HEK293 (cell line): ENCODE measurements at regions not wholly inside any gene's neighbourhood (a gene's known extent, or its start where the extent isn't known, plus 50 kb on each side); places are given as distances from the start of the nearest gene placed in this dataset.

Experiments used
- CTCF ChIA-PET: fragments of 350-600 bp; formaldehyde crosslinking; extraction: SDS; loops from one replicate; lab custom pipeline; 2021; ENCODE audit warnings: antibody characterized with exemption; lab: Yijun Ruan, JAX
- POLR2A ChIA-PET: fragments of 300-600 bp; formaldehyde crosslinking; extraction: SDS; loops from one replicate; lab custom pipeline; 2020; ENCODE audit warnings: antibody characterized with exemption, inconsistent platforms; lab: Yijun Ruan, JAX
- H3K27ac ChIP-seq: fragments of 200-500 bp; sonication (Bioruptor generic); 2 replicates; pipeline ENCODE4 v1.5.1; 2014; ENCODE audit warnings: low read depth, low read length, control low read depth, inconsistent platforms; ENCODE audit errors: extremely low read depth
- H3K36me3 ChIP-seq, 2 experiments: fragments of 200-500 bp in 1 of 2; sonication (Bioruptor generic) in 1 of 2; 1 replicate in 1 of 2; 2 replicates in 1 of 2; pipeline ENCODE4 v1.5.1; 2014 to 2017; ENCODE audit warnings: inconsistent platforms in 2 of 2, low read length in 2 of 2; ENCODE audit not compliant: control insufficient read depth in 2 of 2, insufficient read depth in 1 of 2
- H3K4me1 ChIP-seq: fragments of 200-500 bp; sonication (Bioruptor generic); 2 replicates; pipeline ENCODE4 v1.5.1; 2014; ENCODE audit warnings: mild to moderate bottlenecking, low read length, inconsistent platforms; ENCODE audit not compliant: control insufficient read depth, insufficient read depth
- H3K4me3 ChIP-seq: 2 replicates; pipeline ENCODE4 v1.5.1; 2011; ENCODE audit warnings: low read depth, mild to moderate bottlenecking, control low read depth, low read length, moderate library complexity
- H3K9me3 ChIP-seq: fragments of 200-500 bp; sonication (Bioruptor generic); 2 replicates; pipeline ENCODE4 v1.5.1; 2014; ENCODE audit warnings: low read depth, low read length, inconsistent platforms; ENCODE audit not compliant: control insufficient read depth, insufficient read depth
- FEZF1 ChIP-seq: fragments of 450-650 bp; formaldehyde crosslinking; IDR thresholded peaks from 2 replicates; pipeline ENCODE4 v1.5.1; 2016; ENCODE audit warnings: missing biosample characterization, missing genetic modification characterization
- PRDM2 ChIP-seq: fragments of 450-650 bp; formaldehyde crosslinking; IDR thresholded peaks from 2 replicates; pipeline ENCODE4 v1.5.1; 2016; ENCODE audit warnings: missing biosample characterization, missing genetic modification characterization, borderline replicate concordance
- SP7 ChIP-seq: fragments of 450-650 bp; formaldehyde crosslinking; IDR thresholded peaks from 2 replicates; pipeline ENCODE4 v1.5.1; 2016; ENCODE audit warnings: missing biosample characterization, missing genetic modification characterization
- ZBTB17 ChIP-seq: fragments of 450-650 bp; formaldehyde crosslinking; IDR thresholded peaks from 2 replicates; pipeline ENCODE4 v1.5.1; 2016; ENCODE audit warnings: missing biosample characterization, missing genetic modification characterization
- ZNF324 ChIP-seq: fragments of 450-650 bp; formaldehyde crosslinking; IDR thresholded peaks from 2 replicates; pipeline ENCODE4 v1.5.1; 2016; ENCODE audit warnings: missing biosample characterization, missing genetic modification characterization
- ZNF433 ChIP-seq: fragments of 450-650 bp; formaldehyde crosslinking; IDR thresholded peaks from 2 replicates; pipeline ENCODE4 v1.5.1; 2016; ENCODE audit warnings: missing biosample characterization, missing genetic modification characterization, low read depth
- ZNF549 ChIP-seq: fragments of 450-650 bp; IDR thresholded peaks from 2 replicates; pipeline ENCODE4 v1.5.1; 2018; ENCODE audit warnings: missing biosample characterization, missing genetic modification characterization, mild to moderate bottlenecking, inconsistent platforms, moderate library complexity
- ZNF558 ChIP-seq: fragments of 450-650 bp; formaldehyde crosslinking; IDR thresholded peaks from 2 replicates; pipeline ENCODE4 v1.5.1; 2016; ENCODE audit warnings: missing biosample characterization, missing genetic modification characterization
- ZNF571 ChIP-seq: fragments of 450-650 bp; formaldehyde crosslinking; IDR thresholded peaks from 2 replicates; pipeline ENCODE4 v1.5.0; 2017; ENCODE audit warnings: missing biosample characterization, missing genetic modification characterization
- ZNF585B ChIP-seq: fragments of 450-650 bp; formaldehyde crosslinking; IDR thresholded peaks from 2 replicates; pipeline ENCODE4 v1.5.1; 2016; ENCODE audit warnings: missing biosample characterization, missing genetic modification characterization
- ZNF704 ChIP-seq: fragments of 450-650 bp; formaldehyde crosslinking; IDR thresholded peaks from 2 replicates; pipeline ENCODE4 v1.5.1; 2016; ENCODE audit warnings: missing biosample characterization, missing genetic modification characterization
- ZNF76 ChIP-seq: fragments of 450-650 bp; formaldehyde crosslinking; IDR thresholded peaks from 2 replicates; pipeline ENCODE4; 2016; ENCODE audit warnings: low read depth, missing biosample characterization, missing genetic modification characterization, borderline replicate concordance
- ZNF785 ChIP-seq: fragments of 450-650 bp; formaldehyde crosslinking; IDR thresholded peaks from 2 replicates; pipeline ENCODE4 v1.5.1; 2016; ENCODE audit warnings: missing biosample characterization, missing genetic modification characterization
- ZSCAN23 ChIP-seq: fragments of 450-650 bp; formaldehyde crosslinking; IDR thresholded peaks from 2 replicates; pipeline ENCODE4 v1.5.1; 2016; ENCODE audit warnings: missing biosample characterization, missing genetic modification characterization
- ZSCAN4 ChIP-seq: fragments of 450-650 bp; formaldehyde crosslinking; IDR thresholded peaks from 2 replicates; pipeline ENCODE4 v1.5.1; 2017; ENCODE audit warnings: missing biosample characterization, missing genetic modification characterization
- TF ChIP-seq, protein P1 (sequence below): fragments of 450-650 bp; formaldehyde crosslinking; IDR thresholded peaks from 2 replicates; pipeline ENCODE4 v1.5.1; 2016; ENCODE audit warnings: missing biosample characterization, missing genetic modification characterization

GRCh38 chr17:72219824-72220493 lies 99.1 kb downstream of the SOX9 start:
- POLR2A ChIA-PET, result interaction anchor here (0.7 kb wide), 2 partner anchors 99 to 1026 kb away, joined by 3 to 10 read pairs; partner anchors contain the start of gene SOX9
- CTCF ChIA-PET, result interaction anchor here (0.7 kb wide), 1 partner anchor 19 kb away, joined by 3 read pairs; no protein-coding TSS in a partner anchor

More at GRCh38 chr17:72219824-72220493, 99.1 kb downstream of the SOX9 start:
- Histone ChIP-seq H3K4me3 (no peak overlapping the region), H3K4me1 (no peaks in the 10 kb centered on the region), H3K36me3 (no peaks in the 10 kb centered on the region), H3K9me3 (no peaks in the 10 kb centered on the region), H3K27ac (no peak overlapping the region)
- TF ChIP-seq ZNF433 (no peak), ZBTB17 (tag by site-specific recombination) (no peak), ZNF785 (tag by site-specific recombination) (no peak), ZNF558 (tag by site-specific recombination) (no peak), SP7 (no peak), ZNF571 (no peak), ZSCAN4 (tag by site-specific recombination) (no peak), ZNF704 (tag by site-specific recombination) (no peak), ZNF76 (no peak), ZSCAN23 (tag by site-specific recombination) (no peak), ZNF585B (tag by site-specific recombination) (no peak), FEZF1 (tag by site-specific recombination) (no peak), PRDM2 (tag by site-specific recombination) (no peak), ZNF324 (tag by site-specific recombination) (no peak), ZNF549 (tag by site-specific recombination) (no peak)
- TF ChIP-seq, protein P1, sequence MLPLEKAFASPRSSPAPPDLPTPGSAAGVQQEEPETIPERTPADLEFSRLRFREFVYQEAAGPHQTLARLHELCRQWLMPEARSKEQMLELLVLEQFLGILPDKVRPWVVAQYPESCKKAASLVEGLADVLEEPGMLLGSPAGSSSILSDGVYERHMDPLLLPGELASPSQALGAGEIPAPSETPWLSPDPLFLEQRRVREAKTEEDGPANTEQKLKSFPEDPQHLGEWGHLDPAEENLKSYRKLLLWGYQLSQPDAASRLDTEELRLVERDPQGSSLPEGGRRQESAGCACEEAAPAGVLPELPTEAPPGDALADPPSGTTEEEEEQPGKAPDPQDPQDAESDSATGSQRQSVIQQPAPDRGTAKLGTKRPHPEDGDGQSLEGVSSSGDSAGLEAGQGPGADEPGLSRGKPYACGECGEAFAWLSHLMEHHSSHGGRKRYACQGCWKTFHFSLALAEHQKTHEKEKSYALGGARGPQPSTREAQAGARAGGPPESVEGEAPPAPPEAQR (tag by site-specific recombination), result no peak
